Rectal smooth muscle tissue (tissue), 1 donor: ENCODE measurements at regions not wholly inside any gene's neighbourhood (a gene's known extent, or its start where the extent isn't known, plus 50 kb on each side); places are given as distances from the start of the nearest gene placed in this dataset.

Experiments used
- H3K27ac ChIP-seq: one replicate; pipeline ENCODE4 v1.7.0; 2013; ENCODE audit warnings: low read depth, low read length, inconsistent platforms
- H3K27me3 ChIP-seq: one replicate; pipeline ENCODE4 v1.7.0; 2013; ENCODE audit warnings: low read length; ENCODE audit not compliant: control insufficient read depth, insufficient read depth
- H3K36me3 ChIP-seq: one replicate; pipeline ENCODE4 v1.7.0; 2013; ENCODE audit warnings: low read length; ENCODE audit not compliant: control insufficient read depth, insufficient read depth
- H3K4me1 ChIP-seq: one replicate; pipeline ENCODE4 v1.7.0; 2013; ENCODE audit warnings: low read length; ENCODE audit not compliant: control insufficient read depth, insufficient read depth
- H3K4me3 ChIP-seq: one replicate; pipeline ENCODE4 v1.7.0; 2013; ENCODE audit warnings: low read length
- H3K9ac ChIP-seq: one replicate; pipeline ENCODE4 v1.7.0; 2013; ENCODE audit warnings: low read length

DNA sequence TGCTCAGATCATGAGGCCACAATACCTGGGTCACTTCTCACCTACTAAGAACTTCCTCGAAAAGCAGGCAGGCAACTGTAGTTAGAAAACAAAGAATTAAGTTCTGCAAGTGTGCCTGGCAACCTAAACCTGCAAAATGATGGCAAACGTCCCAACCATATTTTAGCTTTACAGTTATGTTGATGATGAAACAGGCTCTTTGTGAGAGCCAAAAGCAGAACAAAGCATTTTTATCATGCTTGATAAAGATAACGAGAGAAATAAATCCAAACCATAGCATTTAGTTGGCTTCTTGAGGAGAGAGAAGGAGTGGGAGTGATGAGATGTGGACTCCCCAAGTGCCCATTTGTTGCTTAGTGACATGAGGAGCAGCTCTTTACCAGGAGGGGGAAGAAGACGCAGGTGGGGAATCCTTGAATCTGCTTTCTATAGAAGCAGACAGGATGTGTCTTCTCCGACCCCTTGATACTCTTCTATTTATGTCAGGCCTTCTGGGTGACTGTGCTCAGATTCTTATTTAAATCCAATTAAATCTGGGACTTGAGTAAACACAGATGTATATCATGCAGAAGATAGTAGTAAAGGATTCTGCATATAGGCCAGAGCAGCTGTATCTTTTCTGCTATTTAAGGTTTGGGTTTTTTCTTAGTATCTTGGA, 221.2 kb downstream of the TMEM167A start:
- H3K9ac ChIP-seq = no peak overlapping the region
- H3K4me1 ChIP-seq = no peaks in the 10 kb centered on the region
- H3K36me3 ChIP-seq = no peaks in the 10 kb centered on the region
- no peak overlapping the region for H3K4me3 ChIP-seq
- H3K27me3 ChIP-seq = no peaks in the 10 kb centered on the region
- no peak overlapping the region for H3K27ac ChIP-seq

GRCh38 chr5:82854956-82855355, 222.2 kb downstream of the TMEM167A start:
- no peak overlapping the region for H3K9ac ChIP-seq
- H3K27ac ChIP-seq = no peak overlapping the region
- no peaks in the 10 kb centered on the region for H3K27me3 ChIP-seq
- H3K36me3 ChIP-seq = no peaks in the 10 kb centered on the region
- no peaks in the 10 kb centered on the region for H3K4me1 ChIP-seq
- no peak overlapping the region for H3K4me3 ChIP-seq

DNA sequence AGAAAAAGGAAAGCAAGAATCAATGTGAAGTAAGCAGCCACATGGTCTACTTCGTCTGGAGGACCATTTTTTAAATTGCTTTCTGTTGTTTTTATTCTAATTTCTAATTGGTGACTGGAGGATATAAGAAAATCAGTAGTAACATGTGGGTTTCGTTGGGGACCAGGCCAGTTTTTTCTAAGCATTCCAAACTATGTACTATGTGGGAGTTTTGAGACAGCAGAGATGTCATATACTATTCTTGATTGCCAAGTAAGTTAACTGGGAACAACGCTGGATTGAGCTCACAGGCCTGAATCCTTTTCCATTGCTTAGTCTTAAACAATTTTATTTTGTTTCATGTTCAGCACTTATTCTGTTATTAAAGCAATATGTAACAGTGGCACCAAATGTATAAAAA, 225.7 kb downstream of the TMEM167A start:
- Histone ChIP-seq H3K4me1 (no peaks in the 10 kb centered on the region), H3K27me3 (no peaks in the 10 kb centered on the region), H3K27ac (no peak overlapping the region), H3K4me3 (no peak overlapping the region), H3K36me3 (no peaks in the 10 kb centered on the region), H3K9ac (no peak overlapping the region)

DNA sequence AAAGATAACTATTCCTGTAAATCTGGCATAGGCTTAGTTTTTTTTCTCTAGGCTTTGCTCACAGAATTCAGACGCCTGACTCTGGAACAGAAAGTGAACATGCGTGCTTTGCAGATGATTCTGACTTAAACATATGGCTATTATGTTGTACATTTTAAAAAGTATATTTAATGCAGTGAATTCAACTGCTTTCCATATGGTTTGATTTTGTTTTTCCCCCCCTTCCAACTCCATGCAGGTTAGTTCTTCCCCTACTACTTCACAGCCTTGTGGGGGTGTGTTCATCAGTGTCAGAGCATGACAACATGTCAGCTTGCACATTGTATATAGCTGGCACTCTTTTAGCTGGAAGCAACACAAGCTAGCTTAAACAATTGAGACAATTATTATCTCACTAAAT, 226.8 kb downstream of the TMEM167A start:
- H3K4me1 ChIP-seq = no peaks in the 10 kb centered on the region
- H3K36me3 ChIP-seq = no peaks in the 10 kb centered on the region
- H3K27me3 ChIP-seq = no peaks in the 10 kb centered on the region
- no peak overlapping the region for H3K27ac ChIP-seq
- no peak overlapping the region for H3K9ac ChIP-seq
- H3K4me3 ChIP-seq = no peak overlapping the region

GRCh38 chr5:82849885-82850284, 227.3 kb downstream of the TMEM167A start:
- Histone ChIP-seq H3K4me3 (no peak overlapping the region), H3K36me3 (no peaks in the 10 kb centered on the region), H3K27me3 (no peaks in the 10 kb centered on the region), H3K4me1 (no peaks in the 10 kb centered on the region), H3K27ac (no peak overlapping the region), H3K9ac (no peak overlapping the region)

DNA sequence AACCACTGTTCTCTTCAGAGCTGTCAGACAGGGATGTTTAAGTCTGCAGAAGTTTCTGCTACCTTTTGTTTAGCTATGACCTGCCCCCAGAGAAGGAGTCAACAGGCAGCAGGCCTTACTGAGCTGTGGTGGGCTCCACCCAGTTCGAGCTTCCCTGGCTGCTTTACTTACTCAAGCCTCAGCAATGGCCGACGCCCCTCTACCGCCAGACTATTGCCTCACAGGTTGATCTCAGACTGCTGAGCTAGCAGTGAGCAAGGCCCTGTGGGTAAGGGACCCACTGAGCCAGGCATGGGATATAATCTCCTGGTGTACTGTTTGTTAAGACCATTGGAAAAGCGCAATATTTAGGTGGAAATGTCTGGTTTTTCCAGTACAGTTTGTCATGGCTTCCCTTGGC, 229.6 kb downstream of the TMEM167A start:
- Histone ChIP-seq H3K4me1 (no peaks in the 10 kb centered on the region), H3K27ac (no peak overlapping the region), H3K4me3 (no peak overlapping the region), H3K9ac (no peak overlapping the region), H3K36me3 (no peaks in the 10 kb centered on the region), H3K27me3 (no peaks in the 10 kb centered on the region)

GRCh38 chr5:82839881-82840280, 237.3 kb downstream of the TMEM167A start:
- Histone ChIP-seq H3K36me3 (no peaks in the 10 kb centered on the region), H3K27ac (no peak overlapping the region), H3K4me1 (no peaks in the 10 kb centered on the region), H3K27me3 (no peaks in the 10 kb centered on the region), H3K4me3 (no peak overlapping the region), H3K9ac (no peak overlapping the region)

DNA sequence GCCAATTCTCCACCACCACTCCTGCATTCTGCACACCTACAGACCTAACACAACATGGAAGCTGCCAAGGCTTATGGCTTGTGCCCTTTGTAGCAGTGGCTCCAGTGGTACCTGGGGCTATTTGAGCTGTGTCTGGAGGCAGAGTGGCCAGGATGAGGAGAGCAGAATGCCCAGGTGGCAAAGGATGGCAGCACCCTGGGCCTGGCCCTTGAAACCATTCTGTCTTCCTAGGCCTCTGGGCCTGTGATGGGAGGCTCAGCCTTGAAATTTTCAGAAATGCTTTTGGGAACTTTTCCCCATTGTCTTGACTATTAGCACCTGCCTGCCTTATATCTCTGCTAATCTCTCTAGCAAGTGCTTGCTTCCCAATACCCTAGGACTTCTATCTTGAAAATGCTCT, 241.7 kb downstream of the TMEM167A start:
- Histone ChIP-seq H3K4me3 (no peak overlapping the region), H3K9ac (no peak overlapping the region), H3K4me1 (no peaks in the 10 kb centered on the region), H3K36me3 (no peaks in the 10 kb centered on the region), H3K27me3 (no peaks in the 10 kb centered on the region), H3K27ac (no peak overlapping the region)

GRCh38 chr5:82834151-82834550, 243.0 kb downstream of the TMEM167A start:
- H3K27ac ChIP-seq = no peak overlapping the region
- no peaks in the 10 kb centered on the region for H3K27me3 ChIP-seq
- H3K9ac ChIP-seq = no peak overlapping the region
- no peaks in the 10 kb centered on the region for H3K4me1 ChIP-seq
- H3K4me3 ChIP-seq = no peak overlapping the region
- no peaks in the 10 kb centered on the region for H3K36me3 ChIP-seq

GRCh38 chr5:82833277-82833676, 243.9 kb downstream of the TMEM167A start:
- Histone ChIP-seq H3K27ac (no peak overlapping the region), H3K36me3 (no peaks in the 10 kb centered on the region), H3K27me3 (no peaks in the 10 kb centered on the region), H3K9ac (no peak overlapping the region), H3K4me3 (no peak overlapping the region), H3K4me1 (no peaks in the 10 kb centered on the region)

- H3K9ac ChIP-seq = no peak overlapping the region
- H3K36me3 ChIP-seq = no peaks in the 10 kb centered on the region
- H3K4me1 ChIP-seq = no peaks in the 10 kb centered on the region
- no peak overlapping the region for H3K27ac ChIP-seq
- H3K27me3 ChIP-seq = no peaks in the 10 kb centered on the region
- H3K4me3 ChIP-seq = no peak overlapping the region
Measured at GRCh38 chr5:82832445-82832844, 244.7 kb downstream of the TMEM167A start.

GRCh38 chr5:82828211-82828610, 249.0 kb downstream of the TMEM167A start:
- no peaks in the 10 kb centered on the region for H3K4me1 ChIP-seq
- no peak overlapping the region for H3K9ac ChIP-seq
- H3K36me3 ChIP-seq = no peaks in the 10 kb centered on the region
- no peak overlapping the region for H3K4me3 ChIP-seq
- no peaks in the 10 kb centered on the region for H3K27me3 ChIP-seq
- H3K27ac ChIP-seq = no peak overlapping the region

GRCh38 chr5:82827651-82828050, 249.5 kb downstream of the TMEM167A start:
- Histone ChIP-seq H3K4me1 (no peaks in the 10 kb centered on the region), H3K27me3 (no peaks in the 10 kb centered on the region), H3K36me3 (no peaks in the 10 kb centered on the region), H3K27ac (no peak overlapping the region), H3K4me3 (no peak overlapping the region), H3K9ac (no peak overlapping the region)
